B cell (primary cell): ENCODE measurements at regions not wholly inside any gene's neighbourhood (a gene's known extent, or its start where the extent isn't known, plus 50 kb on each side); places are given as distances from the start of the nearest gene placed in this dataset.

Source experiments
- EZH2 ChIP-seq: IDR thresholded peaks from 2 replicates; pipeline ENCODE4 v1.6.1; 2012; ENCODE audit warnings: borderline replicate concordance, low read depth, mild to moderate bottlenecking, moderate library complexity, low read length; ENCODE audit not compliant: insufficient read depth, poor library complexity, severe bottlenecking
- TF ChIP-seq, protein P1 (sequence below): fragments of 200-600 bp; IDR thresholded peaks from one replicate; pipeline ENCODE4 v1.8.0; 2022; ENCODE audit warnings: antibody characterized with exemption, mild to moderate bottlenecking

GRCh38 chr12:13841358-13841757, 140.0 kb downstream of the GRIN2B start:
- TF ChIP-seq, protein P1, sequence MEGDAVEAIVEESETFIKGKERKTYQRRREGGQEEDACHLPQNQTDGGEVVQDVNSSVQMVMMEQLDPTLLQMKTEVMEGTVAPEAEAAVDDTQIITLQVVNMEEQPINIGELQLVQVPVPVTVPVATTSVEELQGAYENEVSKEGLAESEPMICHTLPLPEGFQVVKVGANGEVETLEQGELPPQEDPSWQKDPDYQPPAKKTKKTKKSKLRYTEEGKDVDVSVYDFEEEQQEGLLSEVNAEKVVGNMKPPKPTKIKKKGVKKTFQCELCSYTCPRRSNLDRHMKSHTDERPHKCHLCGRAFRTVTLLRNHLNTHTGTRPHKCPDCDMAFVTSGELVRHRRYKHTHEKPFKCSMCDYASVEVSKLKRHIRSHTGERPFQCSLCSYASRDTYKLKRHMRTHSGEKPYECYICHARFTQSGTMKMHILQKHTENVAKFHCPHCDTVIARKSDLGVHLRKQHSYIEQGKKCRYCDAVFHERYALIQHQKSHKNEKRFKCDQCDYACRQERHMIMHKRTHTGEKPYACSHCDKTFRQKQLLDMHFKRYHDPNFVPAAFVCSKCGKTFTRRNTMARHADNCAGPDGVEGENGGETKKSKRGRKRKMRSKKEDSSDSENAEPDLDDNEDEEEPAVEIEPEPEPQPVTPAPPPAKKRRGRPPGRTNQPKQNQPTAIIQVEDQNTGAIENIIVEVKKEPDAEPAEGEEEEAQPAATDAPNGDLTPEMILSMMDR = no peak
- no peak for TF ChIP-seq EZH2
